Chondrocyte (in vitro differentiated cells): ENCODE measurements at regions not wholly inside any gene's neighbourhood (a gene's known extent, or its start where the extent isn't known, plus 50 kb on each side); places are given as distances from the start of the nearest gene placed in this dataset.

Experiments used
- DNase-seq: peaks from one replicate; pipeline ENCODE4 v3.0.0; 2021; ENCODE audit warnings: mixed read lengths, low spot score
- H3K27ac Mint-ChIP-seq: one replicate; pipeline ENCODE4 v1.8.0; 2021; ENCODE audit warnings: mild to moderate bottlenecking, moderate library complexity, mixed read lengths; ENCODE audit not compliant: unreplicated experiment
- H3K27me3 Mint-ChIP-seq: 2 replicates; pipeline ENCODE4 v1.8.0; 2021; ENCODE audit warnings: low read depth, mixed read lengths
- H3K36me3 Mint-ChIP-seq: 2 replicates; pipeline ENCODE4 v1.8.0; 2021; ENCODE audit warnings: low read depth, mixed read lengths
- H3K4me1 Mint-ChIP-seq: 2 replicates; pipeline ENCODE4 v1.8.0; 2021; ENCODE audit warnings: low read depth, mild to moderate bottlenecking, mixed read lengths
- H3K4me3 Mint-ChIP-seq: one replicate; pipeline ENCODE4 v1.8.0; 2021; ENCODE audit warnings: mild to moderate bottlenecking, moderate library complexity, mixed read lengths; ENCODE audit not compliant: unreplicated experiment
- H3K9me3 Mint-ChIP-seq: 2 replicates; pipeline ENCODE4 v1.8.0; 2021; ENCODE audit warnings: low read depth, mixed read lengths
- CTCF ChIP-seq: fragments of 200-600 bp; sonication (generic); IDR thresholded peaks from 2 replicates; pipeline ENCODE4 v1.5.0; 2021; ENCODE audit warnings: antibody characterized with exemption, mild to moderate bottlenecking, moderate library complexity

- Mint-ChIP-seq H3K36me3 (peaks cover 3% of the 10 kb centered on the region), H3K27me3 (no peaks in the 10 kb centered on the region), H3K4me3 (no peak overlapping the region), H3K27ac (no peak overlapping the region), H3K9me3 (no peaks in the 10 kb centered on the region), H3K4me1 (peaks cover 49% of the 10 kb centered on the region)
- TF ChIP-seq CTCF, result no peak
- DNase-seq, result no peak
Measured at GRCh38 chr6:140854318-140854717, 1278.4 kb upstream of the GJE1 start.

- Mint-ChIP-seq H3K4me1 (peaks cover 56% of the 10 kb centered on the region), H3K9me3 (no peaks in the 10 kb centered on the region), H3K27ac (peak overlapping the region; percentile 3), H3K4me3 (no peak overlapping the region), H3K27me3 (no peaks in the 10 kb centered on the region), H3K36me3 (peaks cover 1% of the 10 kb centered on the region)
- DNase-seq, result no peak
- no peak for TF ChIP-seq CTCF
Measured at GRCh38 chr6:140850438-140850837, 1282.3 kb upstream of the GJE1 start.

GRCh38 chr6:140849456-140849855 is 1283.3 kb upstream of the GJE1 start:
- no peak for DNase-seq
- Mint-ChIP-seq H3K4me1 (peaks cover 57% of the 10 kb centered on the region), H3K4me3 (no peak overlapping the region), H3K27ac (peak overlapping the region; percentile 1), H3K36me3 (peaks cover 1% of the 10 kb centered on the region), H3K27me3 (no peaks in the 10 kb centered on the region), H3K9me3 (no peaks in the 10 kb centered on the region)
- TF ChIP-seq CTCF, result no peak

- peaks cover 50% of the 10 kb centered on the region for H3K4me1 Mint-ChIP-seq
Measured at GRCh38 chr6:140847262-140847645, 1285.5 kb upstream of the GJE1 start.

GRCh38 chr6:140846503-140847261 is 1286.0 kb upstream of the GJE1 start:
- Mint-ChIP-seq H3K9me3 (peaks cover 4% of the 10 kb centered on the region), H3K4me3 (no peak overlapping the region), H3K36me3 (no peaks in the 10 kb centered on the region), H3K27ac (no peak overlapping the region), H3K27me3 (no peaks in the 10 kb centered on the region), H3K4me1 (peaks cover 48% of the 10 kb centered on the region)
- no peak for DNase-seq
- no peak for TF ChIP-seq CTCF

More at GRCh38 chr6:140847262-140847645, 1285.5 kb upstream of the GJE1 start:
- Mint-ChIP-seq H3K4me3 (no peak overlapping the region), H3K9me3 (peaks cover 4% of the 10 kb centered on the region), H3K36me3 (no peaks in the 10 kb centered on the region), H3K27ac (no peak overlapping the region), H3K27me3 (no peaks in the 10 kb centered on the region)
- no peak for DNase-seq
- TF ChIP-seq CTCF, result no peak
